Kidney (tissue), 13 donors: ENCODE measurements at regions not wholly inside any gene's neighbourhood (a gene's known extent, or its start where the extent isn't known, plus 50 kb on each side); places are given as distances from the start of the nearest gene placed in this dataset.

Experiments
- DNase-seq, 5 donors: peaks; one replicate each; pipeline ENCODE4 v3.0.0-alpha.2; 2013 to 2020
- FAIRE-seq: peaks from 2 replicates; lab custom pipeline; 2012; peaks lifted over from hg19 to GRCh38; lab: Jason Lieb, UNC
- H3K27ac ChIP-seq, 2 donors: one replicate each; pipeline ENCODE4 v1.7.0; 2013; ENCODE audit warnings: low read depth in 2 of 2, low read length in 2 of 2, inconsistent platforms in 1 of 2
- H3K27me3 ChIP-seq: one replicate; pipeline ENCODE4 v1.7.1; 2013; ENCODE audit warnings: low read length, inconsistent platforms; ENCODE audit not compliant: control insufficient read depth, insufficient read depth
- H3K36me3 ChIP-seq, 3 donors: one replicate each; pipeline versions ENCODE4 v1.7.0 to v1.7.1; 2013; ENCODE audit warnings: low read length in 3 of 3, control low read depth in 1 of 3, inconsistent platforms in 1 of 3; ENCODE audit not compliant: insufficient read depth in 3 of 3, control insufficient read depth in 2 of 3
- H3K4me1 ChIP-seq, 3 donors: one replicate each; pipeline versions ENCODE4 v1.7.0 to v1.7.1; 2013; ENCODE audit warnings: low read length in 3 of 3, inconsistent platforms in 1 of 3, low read depth in 1 of 3; ENCODE audit not compliant: control insufficient read depth in 2 of 3, insufficient read depth in 2 of 3
- H3K4me3 ChIP-seq, 3 donors: one replicate each; pipeline versions ENCODE4 v1.7.0 to v1.8.1; 2013; ENCODE audit warnings: low read length in 3 of 3, control low read depth in 1 of 3, inconsistent platforms in 1 of 3
- H3K9ac ChIP-seq, 3 donors: one replicate each; pipeline versions ENCODE4 v1.7.0 to v1.7.1; 2013; ENCODE audit warnings: low read length in 3 of 3, control low read depth in 1 of 3, inconsistent platforms in 1 of 3
- H3K9me3 ChIP-seq, 3 donors: one replicate each; pipeline versions ENCODE4 v1.7.0 to v1.7.1; 2013; ENCODE audit warnings: low read length in 3 of 3, control low read depth in 1 of 3, inconsistent platforms in 1 of 3; ENCODE audit not compliant: control insufficient read depth in 2 of 3, insufficient read depth in 1 of 3
- CTCF ChIP-seq: IDR thresholded peaks from 3 replicates; pipeline ENCODE4 v1.5.1; 2012; ENCODE audit warnings: mild to moderate bottlenecking, moderate library complexity, borderline replicate concordance; ENCODE audit not compliant: insufficient read depth; ENCODE audit errors: extremely low read depth
- intact Hi-C: fragments of 100-400 bp; cut with DNase I; formaldehyde crosslinking; loops from one replicate; pipeline ENCODE4 v1.11.1; 2022
- donor health status: control.
- donor health status: control.
- donor health status: control.
- donor health status: control.
- donor health status: control.
- donor health status: DM: yes; HTN: yes; CAD: no.
- donor health status: Normal renal cell carcinoma (clear cell type).

- Histone ChIP-seq H3K27me3 (no peaks in the 10 kb centered on the region), H3K4me1 (no peaks in the 10 kb centered on the region), H3K9ac (no peak overlapping the region), H3K27ac (no peak overlapping the region), H3K4me3 (no peak overlapping the region), H3K36me3 (no peaks in the 10 kb centered on the region), H3K9me3 (peaks cover 0 to 4% (median 0%) of the 10 kb centered on the region in 3 donors)
- no peak for TF ChIP-seq CTCF
- DNase-seq (no peak), FAIRE-seq (no peak)
- intact Hi-C loops = no loop called here
Measured at GRCh38 chr3:159030886-159031679, 229.2 kb downstream of the MFSD1 start.

GRCh38 chr3:159032311-159032710, 230.5 kb downstream of the MFSD1 start:
- Histone ChIP-seq H3K27ac (no peak overlapping the region), H3K27me3 (no peaks in the 10 kb centered on the region), H3K9me3 (no peaks in the 10 kb centered on the region), H3K4me1 (no peaks in the 10 kb centered on the region), H3K36me3 (no peaks in the 10 kb centered on the region), H3K9ac (no peak overlapping the region), H3K4me3 (no peak overlapping the region)
- intact Hi-C loops = no loop called here
- DNase-seq = no peak
- no peak for TF ChIP-seq CTCF
- FAIRE-seq = no peak

GRCh38 chr3:159038405-159038804, 236.6 kb downstream of the MFSD1 start:
- no peak for TF ChIP-seq CTCF
- H3K4me1 ChIP-seq = no peaks in the 10 kb centered on the region
- intact Hi-C loops = no loop called here
- H3K9ac ChIP-seq = no peak overlapping the region
- no peaks in the 10 kb centered on the region for H3K27me3 ChIP-seq
- no peak overlapping the region for H3K4me3 ChIP-seq
- no peak for DNase-seq
- no peaks in the 10 kb centered on the region for H3K36me3 ChIP-seq
- H3K27ac ChIP-seq = no peak overlapping the region
- H3K9me3 ChIP-seq = no peaks in the 10 kb centered on the region
- FAIRE-seq = no peak

GRCh38 chr3:159039286-159039685, 237.4 kb downstream of the MFSD1 start:
- Histone ChIP-seq H3K27me3 (no peaks in the 10 kb centered on the region), H3K4me3 (no peak overlapping the region), H3K9me3 (no peaks in the 10 kb centered on the region), H3K27ac (no peak overlapping the region), H3K4me1 (no peaks in the 10 kb centered on the region), H3K9ac (no peak overlapping the region), H3K36me3 (no peaks in the 10 kb centered on the region)
- TF ChIP-seq CTCF = no peak
- FAIRE-seq (no peak), DNase-seq (no peak)
- intact Hi-C loops = no loop called here
